Keratinocyte (primary cell): ENCODE measurements at regions not wholly inside any gene's neighbourhood (a gene's known extent, or its start where the extent isn't known, plus 50 kb on each side); places are given as distances from the start of the nearest gene placed in this dataset.

ENCODE experiments used
- DNase-seq: peaks from one replicate; pipeline ENCODE4 v3.0.0-alpha.2; 2011; ENCODE audit warnings: low read depth, missing footprints, low spot score
- FAIRE-seq: peaks from 2 replicates; lab custom pipeline; 2011; peaks lifted over from hg19 to GRCh38; lab: Jason Lieb, UNC
- H2AFZ ChIP-seq: 2 replicates; pipeline ENCODE4 v1.6.0; 2012; ENCODE audit warnings: low read length, control low read depth, inconsistent platforms; ENCODE audit not compliant: control insufficient read depth
- H3K27ac ChIP-seq: 2 replicates; pipeline ENCODE4 v1.5.1; 2011; ENCODE audit warnings: low read length; ENCODE audit not compliant: control insufficient read depth, insufficient read depth
- H3K27me3 ChIP-seq: 3 replicates; pipeline ENCODE4 v1.6.0; 2011; ENCODE audit warnings: low read length; ENCODE audit not compliant: control insufficient read depth, insufficient read depth; ENCODE audit errors: extremely low read depth
- H3K36me3 ChIP-seq, 2 experiments: 2 replicates in 1 of 2; 3 replicates in 1 of 2; pipeline ENCODE4 v1.5.1; 2011; ENCODE audit warnings: low read length in 2 of 2, mild to moderate bottlenecking in 1 of 2; ENCODE audit not compliant: control insufficient read depth in 2 of 2, insufficient read depth in 2 of 2; ENCODE audit errors: extremely low read depth in 1 of 2
- H3K4me1 ChIP-seq: 3 replicates; pipeline ENCODE4 v1.5.1; 2011; ENCODE audit warnings: low read length; ENCODE audit not compliant: control insufficient read depth, insufficient read depth; ENCODE audit errors: extremely low read depth
- H3K4me2 ChIP-seq: 3 replicates; pipeline ENCODE4 v1.6.0; 2011; ENCODE audit warnings: low read depth, low read length; ENCODE audit not compliant: control insufficient read depth, insufficient read depth; ENCODE audit errors: extremely low read depth
- H3K4me3 ChIP-seq, 3 experiments: fragments of 200-600 bp in 1 of 3; sonication (generic) in 1 of 3; 2 replicates in 2 of 3; 3 replicates in 1 of 3; pipeline ENCODE4 v1.5.1; 2011 to 2016; ENCODE audit warnings: low read length in 3 of 3, mild to moderate bottlenecking in 3 of 3, control low read depth in 2 of 3, inconsistent platforms in 1 of 3, low read depth in 1 of 3, mixed read lengths in 1 of 3, mixed run types in 1 of 3, moderate library complexity in 1 of 3; ENCODE audit not compliant: control insufficient read depth in 2 of 3, insufficient read depth in 2 of 3; ENCODE audit errors: extremely low read depth in 1 of 3
- H3K79me2 ChIP-seq: 2 replicates; pipeline ENCODE4 v1.6.0; 2012; ENCODE audit warnings: low read length; ENCODE audit not compliant: control insufficient read depth, insufficient read depth
- H3K9ac ChIP-seq: 3 replicates; pipeline ENCODE4 v1.6.0; 2011; ENCODE audit warnings: low read length; ENCODE audit not compliant: control insufficient read depth, insufficient read depth; ENCODE audit errors: extremely low read depth
- H3K9me1 ChIP-seq: 3 replicates; pipeline ENCODE4 v1.6.0; 2011; ENCODE audit warnings: low read length; ENCODE audit not compliant: control insufficient read depth, insufficient read depth; ENCODE audit errors: extremely low read depth
- H3K9me3 ChIP-seq: 2 replicates; pipeline ENCODE4 v1.5.1; 2012; ENCODE audit warnings: low read depth, low read length; ENCODE audit not compliant: control insufficient read depth
- H4K20me1 ChIP-seq: 3 replicates; pipeline ENCODE4 v1.6.0; 2011; ENCODE audit warnings: low read length; ENCODE audit not compliant: control insufficient read depth, insufficient read depth; ENCODE audit errors: extremely low read depth
- EZH2 ChIP-seq: IDR thresholded peaks from one replicate; pipeline ENCODE4 v1.6.1; 2012; ENCODE audit warnings: inconsistent platforms, mild to moderate bottlenecking, low read length, moderate library complexity
- dilution Hi-C: fragments of 300-500 bp; cut with MboI; formaldehyde crosslinking; loops from one replicate; pipeline ENCODE4 v1.7.0; 2020; ENCODE audit warnings: low sequenced_read_pairs; ENCODE audit not compliant: extremely low pct_ligation_motif_present
- TF ChIP-seq, protein P1 (sequence below), 3 experiments: IDR thresholded peaks in 1 of 3; conservative IDR thresholded peaks in 1 of 3; optimal IDR thresholded peaks in 1 of 3; 2 replicates in 2 of 3; 3 replicates in 1 of 3; pipeline versions ENCODE3 to v1.5.1; 2011; ENCODE audit warnings: low read length in 3 of 3, mild to moderate bottlenecking in 3 of 3, moderate library complexity in 2 of 3, control low read depth in 1 of 3, inconsistent platforms in 1 of 3; ENCODE audit not compliant: insufficient read depth in 2 of 3; ENCODE audit errors: extremely low read depth in 1 of 3

DNA sequence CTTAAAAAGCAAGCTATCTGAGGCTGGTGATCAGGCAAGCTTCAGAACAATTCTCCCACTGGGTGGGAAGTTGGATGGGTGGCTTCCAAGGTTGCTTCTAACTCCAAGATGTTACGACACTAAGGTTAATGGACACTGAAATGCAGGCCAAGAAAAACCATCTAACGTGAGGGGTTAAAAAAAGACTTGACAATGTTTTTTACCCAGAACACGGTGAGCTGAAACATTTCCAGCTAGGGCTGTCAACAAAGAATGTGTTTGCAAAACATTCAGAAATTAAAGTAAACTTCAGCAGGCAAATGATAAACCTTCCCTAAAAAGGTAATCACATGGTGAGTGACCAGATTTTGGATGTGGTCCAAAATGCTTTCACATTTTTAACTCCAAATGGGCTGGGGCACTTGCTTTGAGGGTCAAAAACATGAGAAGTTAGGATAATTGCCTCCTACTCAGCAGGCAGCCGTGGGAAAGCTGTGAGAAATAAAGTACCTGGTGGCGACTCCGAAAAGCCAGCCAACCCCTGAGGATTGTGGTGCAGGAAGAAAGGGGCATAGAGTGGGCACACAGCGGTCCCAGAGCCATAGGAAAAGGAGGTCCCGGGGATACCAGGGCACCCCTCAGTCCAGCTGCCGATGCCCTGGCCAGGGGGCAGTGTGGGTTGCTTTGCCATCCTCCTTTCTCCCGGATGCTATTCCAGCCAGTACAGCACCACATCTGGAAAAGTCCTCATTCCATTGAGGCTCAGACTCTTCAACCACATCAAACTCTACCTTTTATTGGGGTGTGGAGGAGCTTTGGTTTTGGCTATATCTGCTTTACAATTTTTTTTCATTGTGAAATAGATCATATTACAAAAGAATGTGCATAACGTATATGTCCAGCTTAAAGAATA is 90.0 kb upstream of the ATL2 start:
- H3K9me3 ChIP-seq: no peaks in the 10 kb centered on the region
- TF ChIP-seq, protein P1, sequence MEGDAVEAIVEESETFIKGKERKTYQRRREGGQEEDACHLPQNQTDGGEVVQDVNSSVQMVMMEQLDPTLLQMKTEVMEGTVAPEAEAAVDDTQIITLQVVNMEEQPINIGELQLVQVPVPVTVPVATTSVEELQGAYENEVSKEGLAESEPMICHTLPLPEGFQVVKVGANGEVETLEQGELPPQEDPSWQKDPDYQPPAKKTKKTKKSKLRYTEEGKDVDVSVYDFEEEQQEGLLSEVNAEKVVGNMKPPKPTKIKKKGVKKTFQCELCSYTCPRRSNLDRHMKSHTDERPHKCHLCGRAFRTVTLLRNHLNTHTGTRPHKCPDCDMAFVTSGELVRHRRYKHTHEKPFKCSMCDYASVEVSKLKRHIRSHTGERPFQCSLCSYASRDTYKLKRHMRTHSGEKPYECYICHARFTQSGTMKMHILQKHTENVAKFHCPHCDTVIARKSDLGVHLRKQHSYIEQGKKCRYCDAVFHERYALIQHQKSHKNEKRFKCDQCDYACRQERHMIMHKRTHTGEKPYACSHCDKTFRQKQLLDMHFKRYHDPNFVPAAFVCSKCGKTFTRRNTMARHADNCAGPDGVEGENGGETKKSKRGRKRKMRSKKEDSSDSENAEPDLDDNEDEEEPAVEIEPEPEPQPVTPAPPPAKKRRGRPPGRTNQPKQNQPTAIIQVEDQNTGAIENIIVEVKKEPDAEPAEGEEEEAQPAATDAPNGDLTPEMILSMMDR (optimal IDR thresholded peaks at IDR 0.05 in 1 of 3, IDR thresholded peaks at IDR 0.05 in 1 of 3, conservative IDR thresholded peaks at IDR 0.05 in 1 of 3; ENCODE audit: extremely low read depth in 1 of 3, insufficient read depth in 2 of 3, low read length in 3 of 3): no peak
- TF ChIP-seq EZH2: no peak
- no peaks in the 10 kb centered on the region for H3K27me3 ChIP-seq
- H3K9me1 ChIP-seq: no peaks in the 10 kb centered on the region
- no peaks in the 10 kb centered on the region for H3K79me2 ChIP-seq
- H3K36me3 ChIP-seq: no peaks in the 10 kb centered on the region
- peaks cover 15% of the 10 kb centered on the region for H3K4me1 ChIP-seq
- H2AFZ ChIP-seq: no peak overlapping the region
- no peak overlapping the region for H3K27ac ChIP-seq
- H3K9ac ChIP-seq: no peak overlapping the region
- no peak overlapping the region for H3K4me3 ChIP-seq
- dilution Hi-C loops: no loop called here
- no peak overlapping the region for H3K4me2 ChIP-seq
- no peaks in the 10 kb centered on the region for H4K20me1 ChIP-seq
- FAIRE-seq (no peak), DNase-seq (no peak)

DNA sequence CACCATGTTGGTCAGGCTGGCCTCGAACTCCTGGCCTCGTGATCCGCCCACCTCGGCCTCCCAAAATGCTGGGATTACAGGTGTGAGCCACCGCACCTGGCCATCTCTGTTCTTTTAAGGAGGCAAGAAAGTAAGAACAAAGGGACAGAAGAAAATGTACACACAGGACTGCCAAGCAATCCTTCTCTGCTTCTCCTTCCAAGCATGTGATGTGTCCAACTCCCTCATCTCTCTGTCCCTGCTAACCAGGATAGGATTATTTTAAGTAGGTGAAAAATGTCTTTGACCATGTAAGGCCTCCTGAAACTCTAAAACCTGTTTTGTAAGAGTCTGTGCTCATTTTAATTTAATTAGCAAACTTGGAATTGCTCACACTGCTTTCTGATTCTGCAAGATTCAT is 89.3 kb upstream of the ATL2 start:
- Histone ChIP-seq H3K9ac (no peak overlapping the region), H3K9me1 (no peaks in the 10 kb centered on the region), H3K4me1 (peaks cover 22% of the 10 kb centered on the region), H3K27ac (no peak overlapping the region), H3K4me2 (no peak overlapping the region), H3K9me3 (no peaks in the 10 kb centered on the region), H3K79me2 (no peaks in the 10 kb centered on the region), H3K27me3 (no peaks in the 10 kb centered on the region), H4K20me1 (no peaks in the 10 kb centered on the region), H3K36me3 (no peaks in the 10 kb centered on the region), H2AFZ (no peak overlapping the region), H3K4me3 (no peak overlapping the region)
- DNase-seq: no peak
- TF ChIP-seq EZH2: no peak
- TF ChIP-seq, protein P1 (optimal IDR thresholded peaks at IDR 0.05 in 1 of 3, IDR thresholded peaks at IDR 0.05 in 1 of 3, conservative IDR thresholded peaks at IDR 0.05 in 1 of 3; ENCODE audit: extremely low read depth in 1 of 3, insufficient read depth in 2 of 3, low read length in 3 of 3): no peak
- dilution Hi-C loops: no loop called here
- no peak for FAIRE-seq
